ENCODE measurements at regions not wholly inside any gene's neighbourhood (a gene's known extent, or its start where the extent isn't known, plus 50 kb on each side); places are given as distances from the start of the nearest gene placed in this dataset.

GRCh38 chr3:17825298-17825697 is 82.9 kb upstream of the TBC1D5 start:
- TF ChIP-seq CTCF (IDR thresholded peaks at IDR 0.05; ENCODE audit: insufficient read depth, low read depth, low read length) (no peak), EZH2 (IDR thresholded peaks at IDR 0.05; ENCODE audit: insufficient read depth, low read length) (no peak)

Measured in astrocyte (in vitro differentiated cells and primary cell).